Stomach (tissue), 4 donors: ENCODE measurements at regions not wholly inside any gene's neighbourhood (a gene's known extent, or its start where the extent isn't known, plus 50 kb on each side); places are given as distances from the start of the nearest gene placed in this dataset.

Experiments used
- EP300 ChIP-seq: sonication (generic); formaldehyde crosslinking; IDR thresholded peaks from one replicate; pipeline ENCODE4 v1.6.1; 2017; ENCODE audit warnings: antibody characterized with exemption
- POLR2AphosphoS5 ChIP-seq, 3 donors: sonication (generic); formaldehyde crosslinking; IDR thresholded peaks; one replicate each; pipeline ENCODE4 v1.6.1; 2016; ENCODE audit warnings: antibody characterized with exemption in 3 of 3

- no peak for TF ChIP-seq POLR2AphosphoS5 (IDR thresholded peaks at IDR 0.05)
- TF ChIP-seq EP300: no peak
Observed at GRCh38 chr13:104580931-104581330, 1514.7 kb upstream of the SLC10A2 start.
